ENCODE measurements at regions not wholly inside any gene's neighbourhood (a gene's known extent, or its start where the extent isn't known, plus 50 kb on each side); places are given as distances from the start of the nearest gene placed in this dataset.

DNA sequence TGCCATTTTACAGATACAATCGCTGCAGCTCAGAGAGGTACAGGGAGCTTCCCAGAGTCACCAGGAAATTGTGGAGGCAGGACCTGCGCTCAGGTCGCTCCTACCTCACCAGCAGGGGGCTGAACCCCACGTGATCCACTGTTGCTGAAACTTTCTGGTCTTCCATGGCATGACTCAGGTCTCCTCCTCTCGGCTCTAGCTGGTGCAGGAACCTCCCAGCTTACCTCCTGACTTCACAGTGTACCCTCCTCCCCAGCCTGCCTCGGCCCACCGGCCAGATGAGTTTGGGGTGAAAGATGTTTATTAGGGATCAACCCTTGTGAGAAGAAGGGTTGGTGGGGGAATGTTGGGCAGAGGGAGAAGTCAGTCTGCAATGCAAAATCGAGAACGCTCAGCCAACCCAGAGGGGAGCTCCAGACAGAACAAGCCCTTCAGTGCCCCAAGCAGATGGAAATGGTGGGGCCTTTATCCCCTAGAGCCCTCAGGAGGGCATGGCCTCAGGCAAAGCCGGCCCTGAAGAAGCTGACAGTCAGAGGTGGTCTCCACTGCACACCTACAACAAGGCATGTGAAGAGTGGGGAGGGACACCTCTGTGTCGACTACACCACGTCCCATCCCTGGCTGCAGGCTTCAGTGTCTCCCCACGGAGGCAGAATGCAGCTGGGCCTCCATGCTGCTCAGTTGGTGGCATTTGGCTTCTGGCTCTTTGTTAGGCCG lies 118.6 kb upstream of the PRR20G start:
- Histone ChIP-seq H3K4me1 (ENCODE audit: control insufficient read depth in 2 of 2, insufficient read depth in 2 of 2, low read length in 2 of 2) (no peaks in the 10 kb centered on the region), H3K36me3 (replicated peaks in 1 of 2; ENCODE audit: control extremely low read depth in 1 of 2, control insufficient read depth in 1 of 2, extremely low read depth in 1 of 2, insufficient read depth in 2 of 2, low read length in 1 of 2) (no peaks in the 10 kb centered on the region), H3K4me2 (replicated peaks; ENCODE audit: low read depth, low read length, poor library complexity, severe bottlenecking) (no peak overlapping the region), H3K4me3 (ENCODE audit: control extremely low read depth in 1 of 5, extremely low read depth in 1 of 5, insufficient read depth in 1 of 5, low read depth in 2 of 5, low read length in 4 of 5) (no peak overlapping the region), H3K9me3 (ENCODE audit: control extremely low read depth in 1 of 3, control insufficient read depth in 2 of 3, insufficient read depth in 1 of 3, low read length in 2 of 3) (no peaks in the 10 kb centered on the region), H3K27ac (ENCODE audit: low read length in 2 of 2) (no peak overlapping the region), H4K20me1 (ENCODE audit: control insufficient read depth, insufficient read depth, low read length, poor library complexity, severe bottlenecking) (no peaks in the 10 kb centered on the region), H3K27me3 (replicated peaks in 1 of 4; ENCODE audit: control extremely low read depth in 1 of 4, control insufficient read depth in 3 of 4, insufficient read depth in 4 of 4, low read length in 3 of 4) (no peaks in the 10 kb centered on the region), H3K79me2 (ENCODE audit: control insufficient read depth, insufficient read depth, low read length) (no peaks in the 10 kb centered on the region), H3K9ac (ENCODE audit: low read length) (no peak overlapping the region), H2AFZ (ENCODE audit: insufficient read depth, low read depth, low read length, poor library complexity, severe bottlenecking) (no peak overlapping the region)
- ATAC-seq (ENCODE audit: low read depth) (no peak), DNase-seq (no peak)
- Mint-ChIP-seq H3K27ac (no peak overlapping the region), H3K4me1 (no peaks in the 10 kb centered on the region), H3K27me3 (peaks cover 21% of the 10 kb centered on the region), H3K4me3 (no peak overlapping the region), H3K9me3 (ENCODE audit: insufficient read depth) (no peaks in the 10 kb centered on the region)
- TF ChIP-seq EZH2 (IDR thresholded peaks at IDR 0.05; ENCODE audit: borderline replicate concordance, insufficient read depth, low read depth, low read length, poor library complexity, severe bottlenecking) (no peak), CTCF (IDR thresholded peaks at IDR 0.05) (no peak)
- intact Hi-C loops (cut with micrococcal nuclease), result no loop called here
- 73% methylated on average over 10 of the region's 14 CpGs for WGBS (ENCODE audit: insufficient coverage)
- ChIA-PET CTCF (no interaction called here), POLR2A (no interaction called here)

DNA sequence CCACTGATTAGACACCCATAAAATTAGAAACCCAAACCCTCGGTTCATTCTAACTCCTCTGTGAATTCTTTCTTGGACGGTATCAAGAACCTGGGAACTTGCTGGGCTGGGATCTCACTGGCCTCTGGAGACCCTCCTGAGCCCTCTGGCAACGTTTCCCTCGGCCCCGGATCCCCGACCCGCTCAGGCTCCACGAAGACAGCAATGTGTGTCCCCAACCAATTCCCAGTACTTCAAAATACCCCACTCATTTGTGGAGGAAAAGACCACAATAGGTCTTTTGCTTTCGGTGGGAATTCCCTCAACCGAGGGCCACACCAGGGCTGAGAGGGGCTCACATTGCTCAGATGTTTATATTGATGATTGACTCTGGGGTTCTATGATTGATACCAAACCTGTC lies 117.9 kb upstream of the PRR20G start:
- Histone ChIP-seq H3K9ac (ENCODE audit: low read length) (no peak overlapping the region), H3K27ac (ENCODE audit: low read length in 2 of 2) (no peak overlapping the region), H3K9me3 (ENCODE audit: control extremely low read depth in 1 of 3, control insufficient read depth in 2 of 3, insufficient read depth in 1 of 3, low read length in 2 of 3) (no peaks in the 10 kb centered on the region), H4K20me1 (ENCODE audit: control insufficient read depth, insufficient read depth, low read length, poor library complexity, severe bottlenecking) (no peaks in the 10 kb centered on the region), H3K79me2 (ENCODE audit: control insufficient read depth, insufficient read depth, low read length) (no peaks in the 10 kb centered on the region), H3K36me3 (replicated peaks in 1 of 2; ENCODE audit: control extremely low read depth in 1 of 2, control insufficient read depth in 1 of 2, extremely low read depth in 1 of 2, insufficient read depth in 2 of 2, low read length in 1 of 2) (no peaks in the 10 kb centered on the region), H3K4me1 (ENCODE audit: control insufficient read depth in 2 of 2, insufficient read depth in 2 of 2, low read length in 2 of 2) (no peaks in the 10 kb centered on the region), H3K4me2 (replicated peaks; ENCODE audit: low read depth, low read length, poor library complexity, severe bottlenecking) (no peak overlapping the region), H3K4me3 (ENCODE audit: control extremely low read depth in 1 of 5, extremely low read depth in 1 of 5, insufficient read depth in 1 of 5, low read depth in 2 of 5, low read length in 4 of 5) (no peak overlapping the region), H3K27me3 (replicated peaks in 1 of 4; ENCODE audit: control extremely low read depth in 1 of 4, control insufficient read depth in 3 of 4, insufficient read depth in 4 of 4, low read length in 3 of 4) (no peaks in the 10 kb centered on the region), H2AFZ (ENCODE audit: insufficient read depth, low read depth, low read length, poor library complexity, severe bottlenecking) (no peak overlapping the region)
- ChIA-PET POLR2A (no interaction called here), CTCF (no interaction called here)
- no peaks in the 10 kb centered on the region for H3K4me1 Mint-ChIP-seq
- H3K9me3 Mint-ChIP-seq (ENCODE audit: insufficient read depth), result no peaks in the 10 kb centered on the region
- TF ChIP-seq CTCF (IDR thresholded peaks at IDR 0.05) (no peak), EZH2 (IDR thresholded peaks at IDR 0.05; ENCODE audit: borderline replicate concordance, insufficient read depth, low read depth, low read length, poor library complexity, severe bottlenecking) (no peak)
- no peak for ATAC-seq (ENCODE audit: low read depth)
- intact Hi-C loops (cut with micrococcal nuclease), result no loop called here
- 83% methylated on average over 8 of the region's 10 CpGs for WGBS (ENCODE audit: insufficient coverage)
- no peak for DNase-seq
- no peak overlapping the region for H3K4me3 Mint-ChIP-seq
- no peak overlapping the region for H3K27ac Mint-ChIP-seq
- peaks cover 19% of the 10 kb centered on the region for H3K27me3 Mint-ChIP-seq
